WERI-Rb-1 (cell line): ENCODE measurements at regions not wholly inside any gene's neighbourhood (a gene's known extent, or its start where the extent isn't known, plus 50 kb on each side); places are given as distances from the start of the nearest gene placed in this dataset.
"Not testable (repeated sequence)": the region's sequence is repeated elsewhere in the genome, so short reads cannot be mapped to it uniquely, and the experiment has no call there.

Experiments
- DNase-seq: peaks from one replicate; pipeline ENCODE4 v3.0.0-alpha.2; 2020
- H3K27ac ChIP-seq: fragments of 250-450 bp; sonication (Bioruptor Pico); 2 replicates; pipeline ENCODE4 v1.5.1; 2020; ENCODE audit warnings: mild to moderate bottlenecking, moderate library complexity
- H3K27me3 ChIP-seq: fragments of 250-450 bp; sonication (Bioruptor Pico); 2 replicates; pipeline ENCODE4 v1.5.1; 2021; ENCODE audit warnings: mild to moderate bottlenecking, low read depth, moderate library complexity; ENCODE audit not compliant: insufficient read depth, severe bottlenecking
- H3K36me3 ChIP-seq: fragments of 250-450 bp; sonication (Bioruptor Pico); 2 replicates; pipeline ENCODE4 v1.5.1; 2020; ENCODE audit warnings: mild to moderate bottlenecking, moderate library complexity
- H3K4me3 ChIP-seq: 2 replicates; pipeline ENCODE4 v1.5.1; 2011; ENCODE audit warnings: low read depth, mild to moderate bottlenecking, control low read depth, low read length
- H3K9me3 ChIP-seq: fragments of 250-450 bp; sonication (Bioruptor Pico); 2 replicates; pipeline ENCODE4 v1.5.1; 2021; ENCODE audit warnings: mild to moderate bottlenecking, moderate library complexity; ENCODE audit not compliant: severe bottlenecking
- CTCF ChIP-seq: IDR thresholded peaks from 2 replicates; pipeline ENCODE4 v1.5.1; 2011; ENCODE audit warnings: low read depth, mild to moderate bottlenecking, control low read depth, inconsistent platforms, low read length

- Histone ChIP-seq H3K27me3 (no peaks in the 10 kb centered on the region), H3K9me3 (no peaks in the 10 kb centered on the region), H3K4me3 (no peak overlapping the region), H3K27ac (no peak overlapping the region), H3K36me3 (no peaks in the 10 kb centered on the region)
- DNase-seq: no peak
- no peak for TF ChIP-seq CTCF
These were observed 179.1 kb downstream of the ABCC12 start for GRCh38 chr16:47976636-47977210.

GRCh38 chr16:47974971-47975370 lies 180.8 kb downstream of the ABCC12 start:
- not testable (repeated sequence) for H3K27ac ChIP-seq, H3K9me3 ChIP-seq, H3K36me3 ChIP-seq, H3K4me3 ChIP-seq, DNase-seq, H3K27me3 ChIP-seq

- no peaks in the 10 kb centered on the region for H3K36me3 ChIP-seq
- no peak overlapping the region for H3K27ac ChIP-seq
- no peak for DNase-seq
- H3K4me3 ChIP-seq: no peak overlapping the region
- no peaks in the 10 kb centered on the region for H3K9me3 ChIP-seq
- TF ChIP-seq CTCF: no peak
- H3K27me3 ChIP-seq: no peaks in the 10 kb centered on the region
These were observed 182.2 kb downstream of the ABCC12 start for GRCh38 chr16:47973552-47973951.

- H3K27me3 ChIP-seq: no peaks in the 10 kb centered on the region
- H3K4me3 ChIP-seq: no peak overlapping the region
- no peaks in the 10 kb centered on the region for H3K36me3 ChIP-seq
- H3K27ac ChIP-seq: no peak overlapping the region
- no peak for TF ChIP-seq CTCF
- no peaks in the 10 kb centered on the region for H3K9me3 ChIP-seq
- DNase-seq: no peak
These were observed 183.4 kb downstream of the ABCC12 start for GRCh38 chr16:47972246-47972985.

- Histone ChIP-seq H3K4me3 (no peak overlapping the region), H3K36me3 (no peaks in the 10 kb centered on the region), H3K27ac (no peak overlapping the region), H3K27me3 (no peaks in the 10 kb centered on the region), H3K9me3 (no peaks in the 10 kb centered on the region)
- no peak for DNase-seq
- TF ChIP-seq CTCF: no peak
These were observed 184.6 kb downstream of the ABCC12 start for GRCh38 chr16:47971225-47971624.

GRCh38 chr16:47970291-47970931 lies 185.4 kb downstream of the ABCC12 start:
- no peaks in the 10 kb centered on the region for H3K27me3 ChIP-seq
- no peaks in the 10 kb centered on the region for H3K9me3 ChIP-seq
- H3K27ac ChIP-seq: no peak overlapping the region
- DNase-seq: no peak
- H3K36me3 ChIP-seq: no peaks in the 10 kb centered on the region
- no peak overlapping the region for H3K4me3 ChIP-seq
- no peak for TF ChIP-seq CTCF
